GM12878 (cell line): ENCODE measurements at regions not wholly inside any gene's neighbourhood (a gene's known extent, or its start where the extent isn't known, plus 50 kb on each side); places are given as distances from the start of the nearest gene placed in this dataset.

Experiments used
- ATAC-seq: fragments of 200-7000 bp; cut with Tn5 transposase; 3 replicates; pipeline ENCODE4 v1.9.1; 2020; ENCODE audit warnings: mild to moderate bottlenecking, moderate library complexity
- BruUV-seq: library from RNA; stranded (reverse); fragments of 400-500 nt; replicated peaks from 2 replicates; lab custom pipeline; 2021; lab: Mats Ljungman, UMichigan
- CTCF ChIA-PET: fragments of 300-600 bp; sonication (Branson Sonifier 250); formaldehyde crosslinking; extraction: SDS; loops from one replicate; lab custom pipeline; 2021; ENCODE audit warnings: inconsistent platforms; lab: Yijun Ruan, JAX
- POLR2A ChIA-PET: fragments of 350-600 bp; formaldehyde crosslinking; extraction: SDS; loops from one replicate; lab custom pipeline; 2021; ENCODE audit warnings: inconsistent platforms; lab: Charles Lee
- RAD21 ChIA-PET: fragments of 300-600 bp; sonication (Branson Sonifier 250); formaldehyde crosslinking; loops from one replicate; lab custom pipeline; 2023; ENCODE audit warnings: antibody characterized with exemption; ENCODE audit not compliant: unreplicated experiment; lab: Charles Lee
- SMC1A ChIA-PET: fragments of 300-600 bp; sonication (Branson Sonifier 250); formaldehyde crosslinking; loops from one replicate; lab custom pipeline; 2023; ENCODE audit not compliant: unreplicated experiment, uncharacterized antibody; lab: Charles Lee
- DNase-seq: peaks from one replicate; pipeline ENCODE4 v3.0.0-alpha.2; 2011; ENCODE audit warnings: low read depth, low spot score
- FAIRE-seq: peaks from 3 replicates; lab custom pipeline; 2011; peaks lifted over from hg19 to GRCh38; lab: Jason Lieb, UNC
- H2AFZ ChIP-seq: 2 replicates; pipeline ENCODE4 v1.6.0; 2011; ENCODE audit warnings: low read depth, low read length, control low read depth; ENCODE audit not compliant: control insufficient read depth
- H3K27ac ChIP-seq: 2 replicates; pipeline ENCODE4 v1.5.1; 2011; ENCODE audit warnings: control low read depth; ENCODE audit not compliant: control insufficient read depth, insufficient read depth
- H3K27me3 ChIP-seq, 2 experiments: replicated peaks in 1 of 2; 2 replicates each; pipeline versions ENCODE4 v1.6.0 to v1.6.1; 2011; ENCODE audit warnings: low read length in 1 of 2; ENCODE audit not compliant: control insufficient read depth in 2 of 2, insufficient read depth in 2 of 2
- H3K36me3 ChIP-seq, 2 experiments: 2 replicates each; pipeline ENCODE4 v1.5.1; 2011; ENCODE audit warnings: low read length in 1 of 2; ENCODE audit not compliant: control insufficient read depth in 2 of 2, insufficient read depth in 2 of 2
- H3K4me1 ChIP-seq: 2 replicates; pipeline ENCODE4 v1.6.1; 2011; ENCODE audit warnings: mild to moderate bottlenecking, low read length, moderate library complexity, mixed read lengths; ENCODE audit not compliant: control insufficient read depth, insufficient read depth
- H3K4me2 ChIP-seq: 2 replicates; pipeline ENCODE4 v1.6.0; 2011; ENCODE audit warnings: control low read depth; ENCODE audit not compliant: control insufficient read depth, insufficient read depth
- H3K4me3 ChIP-seq: fragments of 200-600 bp; sonication (generic); 2 replicates; pipeline ENCODE4 v1.5.1; 2016
- H3K79me2 ChIP-seq: 2 replicates; pipeline ENCODE4 v1.6.0; 2011; ENCODE audit warnings: low read length; ENCODE audit not compliant: control insufficient read depth, insufficient read depth
- H3K9ac ChIP-seq: 2 replicates; pipeline ENCODE4 v1.8.0; 2011; ENCODE audit warnings: low read length, control low read depth, mixed read lengths; ENCODE audit not compliant: control insufficient read depth, insufficient read depth
- H3K9me3 ChIP-seq: replicated peaks from 3 replicates; pipeline ENCODE4 v1.5.1; 2011; ENCODE audit warnings: mild to moderate bottlenecking, low read length; ENCODE audit not compliant: control insufficient read depth, insufficient read depth
- H4K20me1 ChIP-seq: 2 replicates; pipeline ENCODE4 v1.6.0; 2011; ENCODE audit not compliant: control insufficient read depth, insufficient read depth
- BRCA1 ChIP-seq: IDR thresholded peaks from 2 replicates; pipeline ENCODE4 v1.6.1; 2011; ENCODE audit warnings: low read depth, low read length, improper control_type of control experiment
- ETV6 ChIP-seq, 2 experiments: fragments of 450-650 bp in 1 of 2; IDR thresholded peaks in 1 of 2; conservative IDR thresholded peaks in 1 of 2; 2 replicates each; pipeline ENCODE4 v1.6.1; 2014; ENCODE audit warnings: antibody characterized with exemption in 1 of 2, borderline replicate concordance in 1 of 2, low read depth in 1 of 2, mild to moderate bottlenecking in 1 of 2, moderate library complexity in 1 of 2
- HDAC6 ChIP-seq: fragments of 200-600 bp; sonication (generic); IDR thresholded peaks from one replicate; pipeline ENCODE4 v1.8.0; 2017; ENCODE audit warnings: antibody characterized with exemption; ENCODE audit not compliant: unreplicated experiment
- HSF1 ChIP-seq: fragments of 150-350 bp; IDR thresholded peaks from 2 replicates; pipeline ENCODE4 v1.6.1; 2014; ENCODE audit warnings: mild to moderate bottlenecking, low read depth, low read length
- MTA3 ChIP-seq: IDR thresholded peaks from 2 replicates; pipeline ENCODE4 v1.6.1; 2012; ENCODE audit warnings: low read length, inconsistent platforms, borderline replicate concordance
- PBX3 ChIP-seq: IDR thresholded peaks from 2 replicates; pipeline ENCODE4 v1.6.1; 2011; ENCODE audit warnings: mild to moderate bottlenecking, low read depth, low read length, moderate library complexity; ENCODE audit not compliant: insufficient replicate concordance
- SP1 ChIP-seq: IDR thresholded peaks from one replicate; pipeline ENCODE4 v1.6.1; 2011; ENCODE audit warnings: low read depth, low read length
- ZBTB40 ChIP-seq: fragments of 450-650 bp; IDR thresholded peaks from 2 replicates; pipeline ENCODE4 v1.6.1; 2016; ENCODE audit warnings: mild to moderate bottlenecking, moderate library complexity, borderline replicate concordance
- WGBS: methylation state at CpG from one replicate; pipeline ENCODE4 v1.1.6; 2016; ENCODE audit warnings: low lambda C conversion rate; ENCODE audit not compliant: insufficient replicate concordance, insufficient coverage; ENCODE audit errors: missing lambda C conversion rate; 5-methylcytosine and 5-hydroxymethylcytosine counted together
- in situ Hi-C: fragments of 300-500 bp; cut with MboI; formaldehyde crosslinking; loops from 9 replicates; pipeline ENCODE4 v1.14.3; 2018; ENCODE audit warnings: mixed read lengths
- intact Hi-C: fragments of 100-400 bp; cut with micrococcal nuclease; formaldehyde crosslinking; loops from one replicate; pipeline ENCODE4 v1.14.2; 2022; ENCODE audit not compliant: unreplicated experiment

- Histone ChIP-seq H2AFZ (no peak overlapping the region), H3K79me2 (no peaks in the 10 kb centered on the region), H3K27me3 (no peaks in the 10 kb centered on the region), H4K20me1 (no peaks in the 10 kb centered on the region), H3K9ac (no peak overlapping the region), H3K36me3 (no peaks in the 10 kb centered on the region), H3K4me1 (no peaks in the 10 kb centered on the region), H3K4me2 (no peak overlapping the region), H3K4me3 (no peak overlapping the region), H3K27ac (no peak overlapping the region), H3K9me3 (no peaks in the 10 kb centered on the region)
- DNase-seq (no peak), FAIRE-seq (no peak), ATAC-seq (no peak)
- RAD21 ChIA-PET, result no interaction called here
- intact Hi-C loops, result no loop called here
- in situ Hi-C loops, result no loop called here
- BruUV-seq, result no TSS peak
- SMC1A ChIA-PET, result no interaction called here
- TF ChIP-seq BRCA1 (no peak), HDAC6 (no peak), ETV6 (conservative IDR thresholded peaks at IDR 0.05 in 1 of 2, IDR thresholded peaks at IDR 0.05 in 1 of 2; ENCODE audit: borderline replicate concordance in 1 of 2, low read depth in 1 of 2) (no peak), PBX3 (no peak), HSF1 (no peak), SP1 (no peak), MTA3 (no peak), ZBTB40 (no peak)
- 28% methylated on average over 4 of the region's 4 CpGs for WGBS
- CTCF ChIA-PET, result no interaction called here
- POLR2A ChIA-PET, result no interaction called here
Measured at GRCh38 chr16:65869261-65869660, 497.2 kb upstream of the CDH5 start.
